Fibroblast of lung (primary cell): ENCODE measurements at regions not wholly inside any gene's neighbourhood (a gene's known extent, or its start where the extent isn't known, plus 50 kb on each side); places are given as distances from the start of the nearest gene placed in this dataset.

Experiments
- CTCF ChIP-seq, 2 donors: IDR thresholded peaks in 1 of 2; conservative IDR thresholded peaks in 1 of 2; 1 replicate in 1 of 2; 2 replicates in 1 of 2; pipeline ENCODE4 v1.5.1; 2011 to 2012; ENCODE audit warnings: low read length in 2 of 2, control low read depth in 1 of 2, inconsistent platforms in 1 of 2, low read depth in 1 of 2, mild to moderate bottlenecking in 1 of 2
- EZH2 ChIP-seq: IDR thresholded peaks from 2 replicates; pipeline ENCODE4 v1.5.1; 2012; ENCODE audit warnings: low read length, control low read depth, mild to moderate bottlenecking; ENCODE audit errors: missing control alignments

- no peak for TF ChIP-seq EZH2
- no peak for TF ChIP-seq CTCF (conservative IDR thresholded peaks at IDR 0.05 in 1 of 2, IDR thresholded peaks at IDR 0.05 in 1 of 2; ENCODE audit: low read depth in 1 of 2, low read length in 2 of 2)
Observed at GRCh38 chr10:111479966-111480365, 403.1 kb downstream of the ADRA2A start.
